ENCODE measurements at regions not wholly inside any gene's neighbourhood (a gene's known extent, or its start where the extent isn't known, plus 50 kb on each side); places are given as distances from the start of the nearest gene placed in this dataset.

DNA sequence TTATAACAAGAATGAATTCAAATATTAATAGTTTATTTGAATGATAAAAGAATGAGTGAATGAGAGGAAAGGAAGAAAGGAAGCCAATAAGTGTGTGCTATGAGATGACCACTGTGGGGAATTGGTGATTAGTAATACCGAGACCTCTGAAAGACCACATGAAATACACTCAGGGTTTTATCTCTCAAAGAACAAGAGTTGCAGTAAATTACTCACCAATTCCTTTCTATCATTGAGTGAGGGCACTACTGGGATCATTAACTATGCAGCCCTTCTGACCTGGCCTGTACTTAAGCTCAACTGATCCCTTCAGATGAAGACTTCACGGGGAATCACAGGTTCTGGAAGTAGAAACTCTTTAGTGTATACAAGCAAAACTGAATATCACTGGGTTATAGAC lies 1636.1 kb downstream of the SLITRK5 start:
- 83% methylated on average over 2 of the region's 2 CpGs for WGBS (ENCODE audit: insufficient coverage)
- no peak for DNase-seq
- Histone ChIP-seq H3K36me3 (ENCODE audit: control insufficient read depth in 4 of 4, insufficient read depth in 4 of 4, low read length in 3 of 4) (no peaks in the 10 kb centered on the region), H3K4me3 (ENCODE audit: control insufficient read depth in 1 of 7, extremely low read depth in 1 of 7, insufficient read depth in 4 of 7, low read depth in 2 of 7, low read length in 6 of 7) (no peak overlapping the region), H3K27ac (ENCODE audit: insufficient read depth in 1 of 2, low read depth in 1 of 2, low read length in 2 of 2, poor library complexity in 1 of 2, severe bottlenecking in 2 of 2) (no peak overlapping the region), H3K27me3 (replicated peaks in 2 of 5; ENCODE audit: control insufficient read depth in 4 of 5, insufficient read depth in 5 of 5, low read length in 4 of 5) (no peaks in the 10 kb centered on the region), H3K4me1 (ENCODE audit: control extremely low read depth in 1 of 4, control insufficient read depth in 4 of 4, insufficient read depth in 4 of 4, low read length in 3 of 4) (no peaks in the 10 kb centered on the region), H3K9me3 (ENCODE audit: control extremely low read depth in 1 of 5, control insufficient read depth in 4 of 5, insufficient read depth in 2 of 5, low read depth in 1 of 5, low read length in 4 of 5) (no peaks in the 10 kb centered on the region)
- ChIA-PET POLR2A (no interaction called here), CTCF (no interaction called here)

DNA sequence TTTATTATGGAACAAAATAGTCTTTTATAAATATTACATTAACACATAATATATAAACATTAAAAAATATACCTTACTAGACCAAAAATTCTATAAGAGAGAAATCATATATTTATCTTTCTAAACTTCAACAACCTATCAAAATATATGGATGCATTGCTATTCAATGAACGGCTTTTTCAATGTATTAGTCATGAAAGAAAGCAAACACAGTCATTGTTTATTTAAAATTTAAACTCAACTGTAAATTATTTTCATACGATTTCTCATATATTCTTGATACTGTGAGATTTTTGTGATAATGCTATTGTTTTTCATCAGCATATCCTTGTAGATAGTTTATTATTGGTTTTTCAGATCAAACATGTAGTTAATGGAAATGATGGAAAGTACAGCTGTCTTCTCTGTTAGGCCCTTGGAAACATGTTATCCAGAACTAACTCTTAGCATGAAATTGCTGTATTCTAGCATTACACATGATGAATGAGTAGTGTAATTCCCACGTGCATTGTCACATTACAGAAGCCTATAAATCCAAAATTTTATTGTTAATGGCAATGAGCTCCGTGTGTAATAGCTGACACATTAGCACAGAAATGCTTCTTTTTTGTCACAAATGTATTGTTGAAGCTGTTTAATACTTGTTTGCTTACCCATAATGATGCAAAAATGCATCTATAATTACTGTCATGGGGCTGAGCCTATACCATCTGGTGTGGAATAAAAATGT lies 1639.9 kb downstream of the SLITRK5 start:
- WGBS (ENCODE audit: insufficient coverage): no CpG with 5 or more reads among the region's 4 CpGs
- no peak overlapping the region for H3K27ac ChIP-seq (ENCODE audit: insufficient read depth in 1 of 2, low read depth in 1 of 2, low read length in 2 of 2, poor library complexity in 1 of 2, severe bottlenecking in 2 of 2)
- no peaks in the 10 kb centered on the region for H3K27me3 ChIP-seq (replicated peaks in 2 of 5; ENCODE audit: control insufficient read depth in 4 of 5, insufficient read depth in 5 of 5, low read length in 4 of 5)
- no peaks in the 10 kb centered on the region for H3K9me3 ChIP-seq (ENCODE audit: control extremely low read depth in 1 of 5, control insufficient read depth in 4 of 5, insufficient read depth in 2 of 5, low read depth in 1 of 5, low read length in 4 of 5)
- ChIA-PET POLR2A (no interaction called here), CTCF (no interaction called here)
- DNase-seq: no peak
- H3K4me3 ChIP-seq (ENCODE audit: control insufficient read depth in 1 of 7, extremely low read depth in 1 of 7, insufficient read depth in 4 of 7, low read depth in 2 of 7, low read length in 6 of 7): no peak overlapping the region
- H3K36me3 ChIP-seq (ENCODE audit: control insufficient read depth in 4 of 4, insufficient read depth in 4 of 4, low read length in 3 of 4): no peaks in the 10 kb centered on the region
- H3K4me1 ChIP-seq (ENCODE audit: control extremely low read depth in 1 of 4, control insufficient read depth in 4 of 4, insufficient read depth in 4 of 4, low read length in 3 of 4): no peaks in the 10 kb centered on the region

DNA sequence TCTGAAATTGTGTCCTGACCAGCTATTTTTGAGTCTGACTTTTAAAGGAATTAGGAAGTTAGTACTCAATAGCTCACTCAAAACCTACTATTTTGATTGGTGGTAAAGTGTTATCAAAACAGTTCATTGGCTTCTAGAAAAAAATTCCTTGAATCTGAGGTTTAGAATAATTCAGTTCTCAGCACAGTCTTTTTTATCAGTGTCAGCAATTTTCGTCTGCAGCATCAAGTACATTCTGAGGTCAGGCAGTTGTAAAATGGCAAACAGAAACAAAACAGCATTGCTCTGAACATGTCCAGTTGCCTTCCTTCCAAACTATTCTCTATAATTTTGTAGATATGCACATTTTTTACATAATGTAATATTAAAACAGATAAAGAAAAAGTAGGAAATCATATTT lies 1644.1 kb downstream of the SLITRK5 start:
- no peaks in the 10 kb centered on the region for H3K4me1 ChIP-seq (ENCODE audit: control extremely low read depth in 1 of 4, control insufficient read depth in 4 of 4, insufficient read depth in 4 of 4, low read length in 3 of 4)
- H3K9me3 ChIP-seq (ENCODE audit: control extremely low read depth in 1 of 5, control insufficient read depth in 4 of 5, insufficient read depth in 2 of 5, low read depth in 1 of 5, low read length in 4 of 5): no peaks in the 10 kb centered on the region
- H3K36me3 ChIP-seq (ENCODE audit: control insufficient read depth in 4 of 4, insufficient read depth in 4 of 4, low read length in 3 of 4): no peaks in the 10 kb centered on the region
- no peak for DNase-seq
- 100% methylated on average over 1 of the region's 1 CpG for WGBS (ENCODE audit: insufficient coverage)
- H3K4me3 ChIP-seq (ENCODE audit: control insufficient read depth in 1 of 7, extremely low read depth in 1 of 7, insufficient read depth in 4 of 7, low read depth in 2 of 7, low read length in 6 of 7): no peak overlapping the region
- ChIA-PET CTCF (no interaction called here), POLR2A (no interaction called here)
- no peaks in the 10 kb centered on the region for H3K27me3 ChIP-seq (replicated peaks in 2 of 5; ENCODE audit: control insufficient read depth in 4 of 5, insufficient read depth in 5 of 5, low read length in 4 of 5)
- no peak overlapping the region for H3K27ac ChIP-seq (ENCODE audit: insufficient read depth in 1 of 2, low read depth in 1 of 2, low read length in 2 of 2, poor library complexity in 1 of 2, severe bottlenecking in 2 of 2)

DNA sequence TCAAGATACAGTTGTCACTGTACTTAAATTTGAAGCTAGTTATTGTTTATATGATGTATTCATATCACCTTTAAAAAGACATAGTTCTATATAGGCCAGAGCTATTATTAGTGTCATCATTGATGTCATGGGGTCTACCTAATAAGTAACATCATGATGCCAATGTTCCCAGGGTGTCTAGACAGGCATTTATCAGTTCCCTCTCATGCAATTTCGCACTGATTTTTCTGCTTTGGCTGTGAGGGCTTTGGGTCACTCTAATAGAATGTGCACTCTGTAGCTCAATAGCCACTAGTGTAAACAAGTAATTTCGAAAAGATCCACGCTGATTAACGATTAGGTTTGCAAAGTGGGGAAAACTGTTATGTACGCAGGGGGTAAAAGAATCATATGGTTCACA lies 1651.3 kb downstream of the SLITRK5 start:
- ChIA-PET CTCF (no interaction called here), POLR2A (no interaction called here)
- WGBS (ENCODE audit: insufficient coverage): 97% methylated on average over 5 of the region's 5 CpGs

DNA sequence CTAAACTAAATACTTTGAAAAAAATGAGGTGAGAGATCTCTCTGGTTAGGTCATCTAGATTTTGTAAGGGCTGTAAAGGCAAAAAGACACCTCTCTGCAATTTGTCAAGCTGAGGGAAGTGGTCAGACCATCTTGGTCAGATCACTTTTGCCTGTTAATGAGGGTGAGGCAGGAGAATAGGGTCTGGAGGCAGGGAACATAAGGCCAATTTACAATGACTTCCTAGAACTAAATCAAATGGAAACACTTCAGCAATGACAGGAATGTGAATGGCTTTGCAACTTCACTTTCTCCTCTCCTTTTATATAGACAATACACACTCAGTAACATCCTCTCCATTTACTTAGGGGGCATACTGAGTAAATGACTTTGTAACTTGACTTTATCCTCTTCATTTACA lies 1653.4 kb downstream of the SLITRK5 start:
- no peak overlapping the region for H3K27ac ChIP-seq (ENCODE audit: insufficient read depth in 1 of 2, low read depth in 1 of 2, low read length in 2 of 2, poor library complexity in 1 of 2, severe bottlenecking in 2 of 2)
- POLR2A ChIA-PET: interaction anchor here (0.6 kb wide), 1 partner anchor 1887 kb away, joined by 3 read pairs; no protein-coding TSS in a partner anchor
- CTCF ChIA-PET: no interaction called here

More for the DNA sequence above, 1651.3 kb downstream of the SLITRK5 start:
- no peaks in the 10 kb centered on the region for H3K36me3 ChIP-seq (ENCODE audit: control insufficient read depth in 4 of 4, insufficient read depth in 4 of 4, low read length in 3 of 4)
- no peak for DNase-seq
- no peak overlapping the region for H3K27ac ChIP-seq (ENCODE audit: insufficient read depth in 1 of 2, low read depth in 1 of 2, low read length in 2 of 2, poor library complexity in 1 of 2, severe bottlenecking in 2 of 2)
- no peak overlapping the region for H3K4me3 ChIP-seq (ENCODE audit: control insufficient read depth in 1 of 7, extremely low read depth in 1 of 7, insufficient read depth in 4 of 7, low read depth in 2 of 7, low read length in 6 of 7)
- no peaks in the 10 kb centered on the region for H3K4me1 ChIP-seq (ENCODE audit: control extremely low read depth in 1 of 4, control insufficient read depth in 4 of 4, insufficient read depth in 4 of 4, low read length in 3 of 4)
- H3K9me3 ChIP-seq (ENCODE audit: control extremely low read depth in 1 of 5, control insufficient read depth in 4 of 5, insufficient read depth in 2 of 5, low read depth in 1 of 5, low read length in 4 of 5): no peaks in the 10 kb centered on the region
- H3K27me3 ChIP-seq (replicated peaks in 2 of 5; ENCODE audit: control insufficient read depth in 4 of 5, insufficient read depth in 5 of 5, low read length in 4 of 5): no peaks in the 10 kb centered on the region

DNA sequence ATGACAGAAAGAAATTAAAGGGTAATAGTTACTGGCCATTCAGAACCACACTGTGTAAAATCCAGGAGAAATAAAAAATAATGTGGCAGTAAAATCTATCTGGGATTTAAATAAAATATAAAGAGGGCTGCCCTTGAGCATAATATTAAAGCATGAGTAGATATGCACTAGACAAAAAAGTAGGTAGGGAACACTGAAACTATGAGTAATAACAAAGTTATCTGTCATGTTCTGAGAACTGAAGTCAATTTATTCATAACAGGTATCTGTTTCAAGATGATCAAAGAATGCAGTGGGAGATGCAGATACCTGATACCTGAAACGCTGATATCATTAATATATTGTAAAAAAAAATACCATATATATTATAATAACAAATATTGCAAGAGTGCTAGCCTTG lies 1672.0 kb downstream of the SLITRK5 start:
- Histone ChIP-seq H3K4me1 (ENCODE audit: control extremely low read depth in 1 of 4, control insufficient read depth in 4 of 4, insufficient read depth in 4 of 4, low read length in 3 of 4) (no peaks in the 10 kb centered on the region), H3K27me3 (replicated peaks in 2 of 5; ENCODE audit: control insufficient read depth in 4 of 5, insufficient read depth in 5 of 5, low read length in 4 of 5) (no peaks in the 10 kb centered on the region), H3K27ac (ENCODE audit: insufficient read depth in 1 of 2, low read depth in 1 of 2, low read length in 2 of 2, poor library complexity in 1 of 2, severe bottlenecking in 2 of 2) (no peak overlapping the region), H3K9me3 (ENCODE audit: control extremely low read depth in 1 of 5, control insufficient read depth in 4 of 5, insufficient read depth in 2 of 5, low read depth in 1 of 5, low read length in 4 of 5) (peaks cover 0 to 6% (median 0%) of the 10 kb centered on the region in 5 experiments), H3K4me3 (ENCODE audit: control insufficient read depth in 1 of 7, extremely low read depth in 1 of 7, insufficient read depth in 4 of 7, low read depth in 2 of 7, low read length in 6 of 7) (no peak overlapping the region), H3K36me3 (ENCODE audit: control insufficient read depth in 4 of 4, insufficient read depth in 4 of 4, low read length in 3 of 4) (no peaks in the 10 kb centered on the region)
- ChIA-PET CTCF (no interaction called here), POLR2A (no interaction called here)
- no peak for DNase-seq
- no CpG with 5 or more reads among the region's 1 CpG for WGBS (ENCODE audit: insufficient coverage)

More for the DNA sequence above, 1653.4 kb downstream of the SLITRK5 start:
- Histone ChIP-seq H3K9me3 (ENCODE audit: control extremely low read depth in 1 of 5, control insufficient read depth in 4 of 5, insufficient read depth in 2 of 5, low read depth in 1 of 5, low read length in 4 of 5) (no peaks in the 10 kb centered on the region), H3K27me3 (replicated peaks in 2 of 5; ENCODE audit: control insufficient read depth in 4 of 5, insufficient read depth in 5 of 5, low read length in 4 of 5) (no peaks in the 10 kb centered on the region), H3K4me3 (ENCODE audit: control insufficient read depth in 1 of 7, extremely low read depth in 1 of 7, insufficient read depth in 4 of 7, low read depth in 2 of 7, low read length in 6 of 7) (no peak overlapping the region), H3K36me3 (ENCODE audit: control insufficient read depth in 4 of 4, insufficient read depth in 4 of 4, low read length in 3 of 4) (no peaks in the 10 kb centered on the region), H3K4me1 (ENCODE audit: control extremely low read depth in 1 of 4, control insufficient read depth in 4 of 4, insufficient read depth in 4 of 4, low read length in 3 of 4) (no peaks in the 10 kb centered on the region)
- DNase-seq: no peak

DNA sequence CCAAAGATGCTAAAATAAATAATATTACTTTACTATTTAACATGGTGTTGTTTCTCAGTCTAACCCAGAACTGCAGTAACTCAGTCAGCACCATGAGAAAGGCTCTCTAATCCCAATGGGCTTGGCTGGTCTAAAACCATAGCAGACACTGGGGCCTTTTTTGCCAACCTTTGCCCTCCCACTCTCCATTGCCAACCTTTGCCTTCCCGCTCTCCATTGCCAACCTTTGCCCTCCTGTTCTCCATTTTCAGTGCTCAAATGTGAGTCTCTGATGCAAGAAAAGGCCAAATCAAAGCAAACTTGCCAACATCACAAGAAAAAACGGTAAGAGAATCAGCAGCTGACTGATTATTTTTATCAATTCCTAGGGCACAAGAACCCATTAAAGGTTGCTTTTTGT lies 1681.2 kb downstream of the SLITRK5 start:
- Histone ChIP-seq H3K4me3 (ENCODE audit: control insufficient read depth in 1 of 7, extremely low read depth in 1 of 7, insufficient read depth in 4 of 7, low read depth in 2 of 7, low read length in 6 of 7) (no peak overlapping the region), H3K27me3 (replicated peaks in 2 of 5; ENCODE audit: control insufficient read depth in 4 of 5, insufficient read depth in 5 of 5, low read length in 4 of 5) (no peaks in the 10 kb centered on the region), H3K4me1 (ENCODE audit: control extremely low read depth in 1 of 4, control insufficient read depth in 4 of 4, insufficient read depth in 4 of 4, low read length in 3 of 4) (no peaks in the 10 kb centered on the region), H3K36me3 (ENCODE audit: control insufficient read depth in 4 of 4, insufficient read depth in 4 of 4, low read length in 3 of 4) (no peaks in the 10 kb centered on the region), H3K9me3 (ENCODE audit: control extremely low read depth in 1 of 5, control insufficient read depth in 4 of 5, insufficient read depth in 2 of 5, low read depth in 1 of 5, low read length in 4 of 5) (no peaks in the 10 kb centered on the region), H3K27ac (ENCODE audit: insufficient read depth in 1 of 2, low read depth in 1 of 2, low read length in 2 of 2, poor library complexity in 1 of 2, severe bottlenecking in 2 of 2) (no peak overlapping the region)
- 100% methylated on average over 1 of the region's 2 CpGs for whole genome bisulfite sequencing (ENCODE audit: insufficient coverage)
- no peak for DNase-seq
- POLR2A ChIA-PET: no interaction called here
- CTCF ChIA-PET: interaction anchor here (1.1 kb wide), 1 partner anchor 9 kb away, joined by 3 read pairs; no protein-coding TSS in a partner anchor
